SK-N-SH treated with all-trans-retinoic acid at 6 μM for 48 hours (cell line): ENCODE measurements at regions not wholly inside any gene's neighbourhood (a gene's known extent, or its start where the extent isn't known, plus 50 kb on each side); places are given as distances from the start of the nearest gene placed in this dataset.

ENCODE experiments used
- CREB5 ChIP-seq: fragments of 250-450 bp; sonication (Bioruptor Pico); IDR thresholded peaks from 2 replicates; pipeline ENCODE4 v1.5.1; 2020; ENCODE audit warnings: low read depth, mild to moderate bottlenecking, moderate library complexity
- CSDC2 ChIP-seq: fragments of 250-450 bp; sonication (Bioruptor Pico); IDR thresholded peaks from 2 replicates; pipeline ENCODE4 v1.5.0; 2020; ENCODE audit warnings: mild to moderate bottlenecking, moderate library complexity
- ESRRG ChIP-seq: fragments of 250-450 bp; sonication (Bioruptor Pico); IDR thresholded peaks from 2 replicates; pipeline ENCODE4 v1.6.1; 2021; ENCODE audit warnings: mild to moderate bottlenecking
- SNAI2 ChIP-seq: fragments of 250-450 bp; sonication (Bioruptor Pico); IDR thresholded peaks from 2 replicates; pipeline ENCODE4 v1.5.0; 2020; ENCODE audit warnings: mild to moderate bottlenecking, moderate library complexity
- TCF4 ChIP-seq: fragments of 250-450 bp; sonication (Bioruptor Pico); IDR thresholded peaks from 2 replicates; pipeline ENCODE4 v1.8.0; 2021; ENCODE audit warnings: mild to moderate bottlenecking, moderate library complexity, borderline replicate concordance
- ZC3H10 ChIP-seq: fragments of 250-450 bp; sonication (Bioruptor Pico); IDR thresholded peaks from 2 replicates; pipeline ENCODE4 v1.5.1; 2021; ENCODE audit warnings: mild to moderate bottlenecking, moderate library complexity
- ZNF565 ChIP-seq: fragments of 450-650 bp; formaldehyde crosslinking; conservative IDR thresholded peaks from 2 replicates; pipeline ENCODE4 v1.5.0; 2020; ENCODE audit warnings: low read depth, mild to moderate bottlenecking, moderate library complexity
- TF ChIP-seq, protein P1 (sequence below): fragments of 250-450 bp; sonication (Bioruptor Pico); IDR thresholded peaks from 2 replicates; pipeline ENCODE4 v1.8.0; 2020; ENCODE audit warnings: mild to moderate bottlenecking, moderate library complexity, borderline replicate concordance
- TF ChIP-seq, protein P2 (sequence below): fragments of 250-450 bp; sonication (Bioruptor Pico); IDR thresholded peaks from 2 replicates; pipeline ENCODE4 v1.5.1; 2021; ENCODE audit warnings: mild to moderate bottlenecking, moderate library complexity

DNA sequence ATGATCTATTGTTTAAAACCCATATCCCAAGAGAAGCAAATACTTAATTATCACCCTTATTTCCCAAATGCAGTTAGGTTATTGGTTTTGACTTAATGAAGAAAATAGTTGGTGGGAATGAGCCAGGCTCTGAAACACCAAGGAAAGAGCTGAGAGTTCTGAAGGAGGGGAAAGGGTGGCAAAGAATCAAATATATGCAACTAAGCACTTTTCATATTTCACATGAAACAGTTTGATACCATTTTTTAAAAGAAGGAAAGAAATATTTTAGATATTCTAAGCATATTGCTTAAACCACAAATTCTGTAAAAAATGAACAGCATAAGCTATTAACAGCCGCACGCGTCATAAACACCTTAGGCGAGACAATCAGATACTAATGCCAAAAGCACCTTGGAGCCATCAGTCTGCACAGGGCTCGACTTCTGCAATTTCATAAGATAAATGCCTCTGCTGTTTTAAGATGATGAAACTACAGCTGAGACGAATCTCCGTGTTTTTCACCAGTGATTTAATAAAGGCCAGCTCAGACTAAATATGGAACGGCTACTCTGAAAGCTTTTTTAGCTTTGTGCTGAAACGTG, 371.7 kb downstream of the EN1 start:
- TF ChIP-seq ZNF565 (CRISPR knock-in tag) (no peak), CREB5 (no peak), ESRRG (CRISPR knock-in tag) (no peak), CSDC2 (CRISPR knock-in tag) (no peak), ZC3H10 (CRISPR knock-in tag) (no peak), SNAI2 (CRISPR knock-in tag) (no peak), TCF4 (CRISPR knock-in tag) (no peak)
- TF ChIP-seq, protein P1, sequence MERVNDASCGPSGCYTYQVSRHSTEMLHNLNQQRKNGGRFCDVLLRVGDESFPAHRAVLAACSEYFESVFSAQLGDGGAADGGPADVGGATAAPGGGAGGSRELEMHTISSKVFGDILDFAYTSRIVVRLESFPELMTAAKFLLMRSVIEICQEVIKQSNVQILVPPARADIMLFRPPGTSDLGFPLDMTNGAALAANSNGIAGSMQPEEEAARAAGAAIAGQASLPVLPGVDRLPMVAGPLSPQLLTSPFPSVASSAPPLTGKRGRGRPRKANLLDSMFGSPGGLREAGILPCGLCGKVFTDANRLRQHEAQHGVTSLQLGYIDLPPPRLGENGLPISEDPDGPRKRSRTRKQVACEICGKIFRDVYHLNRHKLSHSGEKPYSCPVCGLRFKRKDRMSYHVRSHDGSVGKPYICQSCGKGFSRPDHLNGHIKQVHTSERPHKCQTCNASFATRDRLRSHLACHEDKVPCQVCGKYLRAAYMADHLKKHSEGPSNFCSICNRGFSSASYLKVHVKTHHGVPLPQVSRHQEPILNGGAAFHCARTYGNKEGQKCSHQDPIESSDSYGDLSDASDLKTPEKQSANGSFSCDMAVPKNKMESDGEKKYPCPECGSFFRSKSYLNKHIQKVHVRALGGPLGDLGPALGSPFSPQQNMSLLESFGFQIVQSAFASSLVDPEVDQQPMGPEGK (CRISPR knock-in tag), result no peak
- TF ChIP-seq, protein P2, sequence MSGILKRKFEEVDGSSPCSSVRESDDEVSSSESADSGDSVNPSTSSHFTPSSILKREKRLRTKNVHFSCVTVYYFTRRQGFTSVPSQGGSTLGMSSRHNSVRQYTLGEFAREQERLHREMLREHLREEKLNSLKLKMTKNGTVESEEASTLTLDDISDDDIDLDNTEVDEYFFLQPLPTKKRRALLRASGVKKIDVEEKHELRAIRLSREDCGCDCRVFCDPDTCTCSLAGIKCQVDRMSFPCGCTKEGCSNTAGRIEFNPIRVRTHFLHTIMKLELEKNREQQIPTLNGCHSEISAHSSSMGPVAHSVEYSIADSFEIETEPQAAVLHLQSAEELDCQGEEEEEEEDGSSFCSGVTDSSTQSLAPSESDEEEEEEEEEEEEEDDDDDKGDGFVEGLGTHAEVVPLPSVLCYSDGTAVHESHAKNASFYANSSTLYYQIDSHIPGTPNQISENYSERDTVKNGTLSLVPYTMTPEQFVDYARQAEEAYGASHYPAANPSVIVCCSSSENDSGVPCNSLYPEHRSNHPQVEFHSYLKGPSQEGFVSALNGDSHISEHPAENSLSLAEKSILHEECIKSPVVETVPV, result no peak
